SK-N-SH treated with all-trans-retinoic acid at 6 μM for 48 hours (cell line): ENCODE measurements at regions not wholly inside any gene's neighbourhood (a gene's known extent, or its start where the extent isn't known, plus 50 kb on each side); places are given as distances from the start of the nearest gene placed in this dataset.

ENCODE experiments used
- ATAC-seq: fragments of 200-7000 bp; cut with Tn5 transposase; 3 replicates; pipeline ENCODE4 v1.9.1; 2020; ENCODE audit warnings: mild to moderate bottlenecking, moderate library complexity
- CREB5 ChIP-seq: fragments of 250-450 bp; sonication (Bioruptor Pico); IDR thresholded peaks from 2 replicates; pipeline ENCODE4 v1.5.1; 2020; ENCODE audit warnings: low read depth, mild to moderate bottlenecking, moderate library complexity
- CSDC2 ChIP-seq: fragments of 250-450 bp; sonication (Bioruptor Pico); IDR thresholded peaks from 2 replicates; pipeline ENCODE4 v1.5.0; 2020; ENCODE audit warnings: mild to moderate bottlenecking, moderate library complexity
- CSRNP3 ChIP-seq: fragments of 250-450 bp; sonication (Bioruptor Pico); IDR thresholded peaks from 2 replicates; pipeline ENCODE4 v1.5.1; 2021; ENCODE audit warnings: mild to moderate bottlenecking, moderate library complexity
- ISL1 ChIP-seq: fragments of 250-450 bp; sonication (Bioruptor Pico); IDR thresholded peaks from 2 replicates; pipeline ENCODE4 v2.1.2; 2022; ENCODE audit warnings: mild to moderate bottlenecking, moderate library complexity
- PPARA ChIP-seq: fragments of 250-450 bp; sonication (Bioruptor Pico); IDR thresholded peaks from 2 replicates; pipeline ENCODE4 v1.5.0; 2020; ENCODE audit warnings: mild to moderate bottlenecking, borderline replicate concordance
- TCF4 ChIP-seq: fragments of 250-450 bp; sonication (Bioruptor Pico); IDR thresholded peaks from 2 replicates; pipeline ENCODE4 v1.8.0; 2021; ENCODE audit warnings: mild to moderate bottlenecking, moderate library complexity, borderline replicate concordance
- TOX ChIP-seq: fragments of 250-450 bp; sonication (Bioruptor Pico); IDR thresholded peaks from 2 replicates; pipeline ENCODE4 v1.8.0; 2021; ENCODE audit warnings: mild to moderate bottlenecking, moderate library complexity, borderline replicate concordance
- TSHZ2 ChIP-seq: fragments of 250-450 bp; sonication (Bioruptor Pico); IDR thresholded peaks from 2 replicates; pipeline ENCODE4 v1.5.0; 2020; ENCODE audit warnings: mild to moderate bottlenecking, moderate library complexity
- ZFP3 ChIP-seq: fragments of 250-450 bp; sonication (Bioruptor Pico); IDR thresholded peaks from 2 replicates; pipeline ENCODE4 v1.5.0; 2020; ENCODE audit warnings: mild to moderate bottlenecking, moderate library complexity
- ZFP30 ChIP-seq: fragments of 450-650 bp; formaldehyde crosslinking; IDR thresholded peaks from 2 replicates; pipeline ENCODE4 v1.5.0; 2022; ENCODE audit warnings: mild to moderate bottlenecking, moderate library complexity
- ZNF565 ChIP-seq: fragments of 450-650 bp; formaldehyde crosslinking; conservative IDR thresholded peaks from 2 replicates; pipeline ENCODE4 v1.5.0; 2020; ENCODE audit warnings: low read depth, mild to moderate bottlenecking, moderate library complexity
- ZNF70 ChIP-seq: fragments of 450-650 bp; formaldehyde crosslinking; IDR thresholded peaks from 2 replicates; pipeline ENCODE4 v1.5.0; 2020; ENCODE audit warnings: mild to moderate bottlenecking, moderate library complexity
- ZNF8 ChIP-seq: fragments of 450-650 bp; formaldehyde crosslinking; IDR thresholded peaks from 2 replicates; pipeline ENCODE4 v1.5.0; 2020; ENCODE audit warnings: mild to moderate bottlenecking, moderate library complexity
- TF ChIP-seq, protein P1 (sequence below): fragments of 250-450 bp; sonication (Bioruptor Pico); IDR thresholded peaks from 2 replicates; pipeline ENCODE4 v1.8.0; 2020; ENCODE audit warnings: mild to moderate bottlenecking, moderate library complexity, borderline replicate concordance

- no peak for ATAC-seq
- TF ChIP-seq CSRNP3: no peak
- no peak for TF ChIP-seq TOX (CRISPR knock-in tag)
- TF ChIP-seq ZNF70 (CRISPR knock-in tag): no peak
- TF ChIP-seq, protein P1, sequence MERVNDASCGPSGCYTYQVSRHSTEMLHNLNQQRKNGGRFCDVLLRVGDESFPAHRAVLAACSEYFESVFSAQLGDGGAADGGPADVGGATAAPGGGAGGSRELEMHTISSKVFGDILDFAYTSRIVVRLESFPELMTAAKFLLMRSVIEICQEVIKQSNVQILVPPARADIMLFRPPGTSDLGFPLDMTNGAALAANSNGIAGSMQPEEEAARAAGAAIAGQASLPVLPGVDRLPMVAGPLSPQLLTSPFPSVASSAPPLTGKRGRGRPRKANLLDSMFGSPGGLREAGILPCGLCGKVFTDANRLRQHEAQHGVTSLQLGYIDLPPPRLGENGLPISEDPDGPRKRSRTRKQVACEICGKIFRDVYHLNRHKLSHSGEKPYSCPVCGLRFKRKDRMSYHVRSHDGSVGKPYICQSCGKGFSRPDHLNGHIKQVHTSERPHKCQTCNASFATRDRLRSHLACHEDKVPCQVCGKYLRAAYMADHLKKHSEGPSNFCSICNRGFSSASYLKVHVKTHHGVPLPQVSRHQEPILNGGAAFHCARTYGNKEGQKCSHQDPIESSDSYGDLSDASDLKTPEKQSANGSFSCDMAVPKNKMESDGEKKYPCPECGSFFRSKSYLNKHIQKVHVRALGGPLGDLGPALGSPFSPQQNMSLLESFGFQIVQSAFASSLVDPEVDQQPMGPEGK (CRISPR knock-in tag): no peak
Measured at GRCh38 chr11:70913715-70914231, 338.6 kb downstream of the SHANK2 start.

GRCh38 chr11:70914496-70914895 is 337.9 kb downstream of the SHANK2 start:
- no peak for TF ChIP-seq ISL1
- no peak for TF ChIP-seq CREB5 (CRISPR knock-in tag)
- TF ChIP-seq ZNF8: no peak
- no peak for TF ChIP-seq CSRNP3
- no peak for ATAC-seq

GRCh38 chr11:70915158-70915985 is 337.0 kb downstream of the SHANK2 start:
- TF ChIP-seq, protein P1 (CRISPR knock-in tag): no peak
- TF ChIP-seq CSRNP3 (no peak), TSHZ2 (CRISPR knock-in tag) (no peak), TCF4 (no peak), ZFP30 (CRISPR knock-in tag) (no peak), ZFP3 (no peak), ZNF565 (CRISPR knock-in tag) (no peak), PPARA (CRISPR knock-in tag) (no peak), CREB5 (CRISPR knock-in tag) (no peak), CSDC2 (no peak)
- TF ChIP-seq, all 23 proteins: peak for 0
- no peak for ATAC-seq
